Right lobe of liver (tissue), 6 donors: ENCODE measurements at regions not wholly inside any gene's neighbourhood (a gene's known extent, or its start where the extent isn't known, plus 50 kb on each side); places are given as distances from the start of the nearest gene placed in this dataset.

ENCODE experiments used
- ATAC-seq, 4 donors: fragments of 200-7000 bp; cut with Tn5 transposase; one replicate each; pipeline ENCODE4 v1.9.1; 2020; ENCODE audit warnings: mild to moderate bottlenecking in 4 of 4, moderate library complexity in 4 of 4
- DNase-seq, 3 donors: peaks; one replicate each; pipeline ENCODE4 v3.0.0-alpha.2; 2020
- H3K27ac ChIP-seq, 3 donors: fragments of 200-600 bp; one replicate each; pipeline ENCODE4 v1.8.0; 2022
- H3K27me3 ChIP-seq, 2 donors: fragments of 200-600 bp; one replicate each; pipeline ENCODE4 v1.8.0; 2022
- H3K36me3 ChIP-seq, 4 donors: fragments of 200-600 bp; sonication (generic) in 1 of 4; one replicate each; pipeline versions ENCODE4 v1.5.1 to v1.8.0; 2017 to 2022; ENCODE audit warnings: control low read depth in 1 of 4
- H3K4me1 ChIP-seq, 4 donors: fragments of 200-600 bp; sonication (generic) in 1 of 4; one replicate each; pipeline versions ENCODE4 v1.5.1 to v1.8.0; 2017 to 2022; ENCODE audit warnings: control low read depth in 1 of 4
- H3K4me3 ChIP-seq, 3 donors: fragments of 200-600 bp; one replicate each; pipeline ENCODE4 v1.8.0; 2022
- H3K9me3 ChIP-seq, 4 donors: fragments of 200-600 bp; sonication (generic) in 1 of 4; one replicate each; pipeline versions ENCODE4 v1.5.1 to v1.8.0; 2017 to 2022; ENCODE audit warnings: control low read depth in 1 of 4
- CTCF ChIP-seq, 4 donors: fragments of 200-600 bp in 3 of 4; fragments of 450-650 bp in 1 of 4; IDR thresholded peaks; one replicate each; pipeline versions ENCODE4 v1.5.1 to v1.8.0; 2016 to 2022; ENCODE audit warnings: antibody characterized with exemption in 4 of 4, mild to moderate bottlenecking in 2 of 4
- POLR2A ChIP-seq: fragments of 450-650 bp; IDR thresholded peaks from one replicate; pipeline ENCODE4 v1.6.1; 2017; ENCODE audit warnings: antibody characterized with exemption, mild to moderate bottlenecking
- WGBS: methylation state at CpG from one replicate; pipeline ENCODE4 v1.1.6; 2018; ENCODE audit warnings: low coverage, low lambda C conversion rate; ENCODE audit not compliant: insufficient coverage; ENCODE audit errors: missing lambda C conversion rate; 5-methylcytosine and 5-hydroxymethylcytosine counted together
- intact Hi-C, 2 donors: fragments of 100-400 bp; cut with DNase I; formaldehyde crosslinking; loops; one replicate each; pipeline versions ENCODE4 v1.11.2 to v1.14.1; 2022
- donor health status: DM: no; HTN: yes; CAD: no.
- donor health status: DM: no; HTN: no; CAD: no.
- donor health status: DM: no; HTN: no; CAD: no.
- donor health status: DM: no; HTN: yes; CAD: no.
- donor health status: DM: no; HTN: yes; CAD: no.

GRCh38 chr3:5429517-5429890 lies 242.0 kb downstream of the EDEM1 start:
- Histone ChIP-seq H3K27ac (no peak overlapping the region), H3K4me1 (no peaks in the 10 kb centered on the region), H3K9me3 (no peaks in the 10 kb centered on the region), H3K4me3 (no peak overlapping the region), H3K36me3 (no peaks in the 10 kb centered on the region), H3K27me3 (no peaks in the 10 kb centered on the region)
- intact Hi-C loops: no loop called here
- ATAC-seq (no peak), DNase-seq (no peak)
- TF ChIP-seq POLR2A (no peak), CTCF (IDR thresholded peaks at IDR 0.05) (no peak)

GRCh38 chr3:5430701-5431100 lies 243.2 kb downstream of the EDEM1 start:
- no peaks in the 10 kb centered on the region for H3K27me3 ChIP-seq
- ATAC-seq (no peak), DNase-seq (no peak)
- no peaks in the 10 kb centered on the region for H3K9me3 ChIP-seq
- no peaks in the 10 kb centered on the region for H3K4me1 ChIP-seq
- H3K36me3 ChIP-seq: no peaks in the 10 kb centered on the region
- no peak overlapping the region for H3K27ac ChIP-seq
- TF ChIP-seq CTCF (IDR thresholded peaks at IDR 0.05) (no peak), POLR2A (no peak)
- 60% methylated on average over 1 of the region's 1 CpG for WGBS
- no peak overlapping the region for H3K4me3 ChIP-seq
- intact Hi-C loops: no loop called here

- Histone ChIP-seq H3K4me3 (no peak overlapping the region), H3K4me1 (no peaks in the 10 kb centered on the region), H3K9me3 (no peaks in the 10 kb centered on the region), H3K27me3 (no peaks in the 10 kb centered on the region), H3K36me3 (no peaks in the 10 kb centered on the region), H3K27ac (no peak overlapping the region)
- WGBS: 40% methylated on average over 3 of the region's 4 CpGs
- TF ChIP-seq CTCF (IDR thresholded peaks at IDR 0.05): no peak
- ATAC-seq: no peak
- intact Hi-C loops: no loop called here
- DNase-seq: no peak
These were observed 243.6 kb downstream of the EDEM1 start for GRCh38 chr3:5431146-5431545.

DNA sequence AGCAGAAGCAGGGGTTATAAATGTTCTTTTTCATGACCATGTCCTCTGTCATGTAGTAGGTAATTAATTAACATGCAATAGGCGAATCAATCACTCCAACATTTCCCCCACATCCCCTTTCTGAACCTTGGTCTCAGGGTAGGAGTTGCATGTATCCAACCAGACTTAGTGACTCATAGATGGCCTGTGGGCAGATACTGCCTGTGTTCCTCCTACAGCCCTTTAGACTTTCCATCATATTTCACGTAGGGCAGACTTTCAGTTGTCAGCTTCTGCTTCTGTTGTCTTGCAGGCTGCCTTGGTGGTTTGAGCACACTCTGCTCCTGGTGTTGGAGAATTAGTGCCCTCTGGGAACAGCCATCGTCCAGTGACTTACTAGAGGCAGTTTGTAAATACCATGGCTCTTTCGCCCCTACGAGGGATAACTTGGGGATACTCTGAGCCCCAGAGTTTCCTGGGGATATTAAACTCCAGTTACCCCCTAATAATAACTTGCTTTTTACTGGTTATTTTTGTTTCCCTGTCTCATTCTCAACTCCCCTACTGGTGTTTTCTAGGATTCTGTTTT lies 244.4 kb downstream of the EDEM1 start:
- ATAC-seq (no peak), DNase-seq (no peak)
- Histone ChIP-seq H3K27ac (no peak overlapping the region), H3K4me1 (no peaks in the 10 kb centered on the region), H3K27me3 (no peaks in the 10 kb centered on the region), H3K4me3 (no peak overlapping the region), H3K36me3 (no peaks in the 10 kb centered on the region), H3K9me3 (no peaks in the 10 kb centered on the region)
- intact Hi-C loops: no loop called here
- no peak for TF ChIP-seq CTCF (IDR thresholded peaks at IDR 0.05)
- TF ChIP-seq POLR2A: no peak
- 67% methylated on average over 5 of the region's 5 CpGs for whole genome bisulfite sequencing

DNA sequence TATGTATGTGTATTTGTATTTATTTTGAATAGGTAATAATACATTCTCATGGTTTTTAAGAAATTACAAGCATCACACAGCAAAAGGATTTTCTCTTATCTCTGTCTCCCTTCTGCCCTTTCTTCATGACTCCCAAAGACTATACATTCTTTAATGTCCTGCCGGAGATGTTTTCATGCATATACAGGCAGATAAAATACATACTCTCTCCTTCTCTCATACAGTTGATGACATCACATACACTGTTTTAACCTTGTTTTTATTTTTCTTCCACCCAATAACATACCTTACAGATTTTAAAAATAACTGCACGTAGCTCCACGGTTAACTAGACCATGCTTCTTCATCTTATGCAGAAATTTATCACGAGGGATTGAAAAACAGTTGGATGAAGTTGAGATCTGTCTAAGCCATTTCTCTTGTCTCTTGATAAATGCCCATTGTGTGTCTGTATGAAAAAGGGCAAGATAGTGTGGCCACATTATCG lies 249.8 kb downstream of the EDEM1 start:
- no peaks in the 10 kb centered on the region for H3K9me3 ChIP-seq
- H3K4me3 ChIP-seq: no peak overlapping the region
- intact Hi-C loops: no loop called here
- DNase-seq: no peak
- WGBS: 37% methylated on average over 5 of the region's 5 CpGs
- TF ChIP-seq POLR2A: no peak
- no peak for TF ChIP-seq CTCF (IDR thresholded peaks at IDR 0.05)
- H3K27ac ChIP-seq: no peak overlapping the region
- no peaks in the 10 kb centered on the region for H3K4me1 ChIP-seq
- no peaks in the 10 kb centered on the region for H3K27me3 ChIP-seq
- no peaks in the 10 kb centered on the region for H3K36me3 ChIP-seq
- no peak for ATAC-seq
